ENCODE measurements at regions not wholly inside any gene's neighbourhood (a gene's known extent, or its start where the extent isn't known, plus 50 kb on each side); places are given as distances from the start of the nearest gene placed in this dataset.

DNA sequence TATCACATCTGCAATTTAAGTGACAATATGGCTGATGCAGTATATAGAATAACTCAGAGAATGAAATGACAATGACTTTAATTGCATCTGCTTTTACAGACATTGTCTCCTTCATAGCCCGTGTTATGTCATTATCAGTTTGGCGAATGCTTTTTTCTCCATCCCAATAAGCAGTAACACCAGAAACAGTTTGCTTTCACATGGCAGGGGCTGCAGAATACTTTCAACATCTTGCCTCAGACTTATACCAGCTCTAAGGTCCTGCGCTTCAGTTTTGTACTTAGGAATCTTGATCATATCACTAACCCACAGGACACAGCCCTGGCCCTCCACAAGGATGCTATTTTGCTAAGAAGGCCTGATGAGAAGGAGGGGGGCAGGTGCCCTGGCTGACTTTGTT is 49.9 kb upstream of the SPESP1 start:
- Histone ChIP-seq H3K27ac (no peak overlapping the region), H3K4me3 (no peak overlapping the region), H3K4me1 (peaks cover 3 to 7% of the 10 kb centered on the region in 2 donors), H3K9me3 (no peaks in the 10 kb centered on the region), H3K27me3 (peaks cover 0 to 3% of the 10 kb centered on the region in 2 donors), H3K36me3 (no peaks in the 10 kb centered on the region)
- intact Hi-C loops (cut with DNase I): no loop called here
- DNase-seq (no peak), ATAC-seq (no peak)
- TF ChIP-seq, protein P1, sequence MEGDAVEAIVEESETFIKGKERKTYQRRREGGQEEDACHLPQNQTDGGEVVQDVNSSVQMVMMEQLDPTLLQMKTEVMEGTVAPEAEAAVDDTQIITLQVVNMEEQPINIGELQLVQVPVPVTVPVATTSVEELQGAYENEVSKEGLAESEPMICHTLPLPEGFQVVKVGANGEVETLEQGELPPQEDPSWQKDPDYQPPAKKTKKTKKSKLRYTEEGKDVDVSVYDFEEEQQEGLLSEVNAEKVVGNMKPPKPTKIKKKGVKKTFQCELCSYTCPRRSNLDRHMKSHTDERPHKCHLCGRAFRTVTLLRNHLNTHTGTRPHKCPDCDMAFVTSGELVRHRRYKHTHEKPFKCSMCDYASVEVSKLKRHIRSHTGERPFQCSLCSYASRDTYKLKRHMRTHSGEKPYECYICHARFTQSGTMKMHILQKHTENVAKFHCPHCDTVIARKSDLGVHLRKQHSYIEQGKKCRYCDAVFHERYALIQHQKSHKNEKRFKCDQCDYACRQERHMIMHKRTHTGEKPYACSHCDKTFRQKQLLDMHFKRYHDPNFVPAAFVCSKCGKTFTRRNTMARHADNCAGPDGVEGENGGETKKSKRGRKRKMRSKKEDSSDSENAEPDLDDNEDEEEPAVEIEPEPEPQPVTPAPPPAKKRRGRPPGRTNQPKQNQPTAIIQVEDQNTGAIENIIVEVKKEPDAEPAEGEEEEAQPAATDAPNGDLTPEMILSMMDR (IDR thresholded peaks at IDR 0.05): no peak
